SK-N-MC (cell line): ENCODE measurements at regions not wholly inside any gene's neighbourhood (a gene's known extent, or its start where the extent isn't known, plus 50 kb on each side); places are given as distances from the start of the nearest gene placed in this dataset.

ENCODE experiments used
- DNase-seq: peaks from one replicate; pipeline ENCODE4 v3.0.0-alpha.2; 2011; ENCODE audit warnings: low read depth, low spot score
- H3K27ac ChIP-seq: fragments of 200-600 bp; sonication (generic); 2 replicates; pipeline ENCODE4 v1.5.1; 2016; ENCODE audit warnings: mixed run types
- H3K36me3 ChIP-seq: fragments of 200-600 bp; sonication (generic); 2 replicates; pipeline ENCODE4 v1.6.1; 2017; ENCODE audit warnings: antibody characterized with exemption, low read length, mixed read lengths; ENCODE audit not compliant: insufficient read depth
- H3K4me3 ChIP-seq: fragments of 200-600 bp; sonication (generic); 2 replicates; pipeline ENCODE4 v1.5.1; 2016
- H3K9ac ChIP-seq: fragments of 200-600 bp; sonication (generic); 2 replicates; pipeline ENCODE4 v1.8.0; 2017; ENCODE audit warnings: mixed run types, mixed read lengths; ENCODE audit not compliant: insufficient read length
- H3K9me3 ChIP-seq: fragments of 200-600 bp; sonication (generic); 2 replicates; pipeline ENCODE4 v1.6.1; 2017; ENCODE audit warnings: low read depth, mild to moderate bottlenecking, antibody characterized with exemption, low read length, moderate library complexity, mixed read lengths
- EZH2 ChIP-seq: fragments of 200-600 bp; sonication (generic); IDR thresholded peaks from one replicate; pipeline ENCODE4 v1.6.1; 2017; ENCODE audit warnings: antibody characterized with exemption
- FOXP2 ChIP-seq: optimal IDR thresholded peaks from 2 replicates; pipeline ENCODE3; 2011; ENCODE audit warnings: mild to moderate bottlenecking, moderate library complexity; ENCODE audit not compliant: insufficient read depth; ENCODE audit errors: extremely low read length, control extremely low read depth
- POLR2AphosphoS5 ChIP-seq: IDR thresholded peaks from 2 replicates; pipeline ENCODE4 v1.6.1; 2012; ENCODE audit warnings: mild to moderate bottlenecking, low read depth, low read length, borderline replicate concordance

DNA sequence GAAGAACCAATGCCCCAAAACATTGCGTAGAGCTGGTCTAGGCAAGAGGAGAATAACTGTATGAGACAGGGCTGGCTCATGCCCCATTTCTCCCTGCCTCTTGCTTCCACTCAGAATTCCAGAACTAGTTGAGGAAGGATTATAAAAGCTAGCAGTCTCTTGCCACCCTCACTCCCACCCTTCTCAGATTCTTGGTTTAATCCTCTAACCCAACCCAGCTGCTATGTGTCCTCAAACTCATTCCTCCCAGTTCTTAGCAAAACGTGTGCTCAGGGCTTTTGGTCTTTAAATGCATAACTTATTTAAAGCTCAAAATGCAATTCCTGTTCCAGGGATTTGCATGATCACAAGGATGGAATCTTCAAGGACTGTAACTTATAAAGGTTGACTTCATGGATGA, 466.3 kb downstream of the COG6 start:
- H3K27ac ChIP-seq, result no peak overlapping the region
- DNase-seq, result no peak
- no peak overlapping the region for H3K9ac ChIP-seq
- no peaks in the 10 kb centered on the region for H3K9me3 ChIP-seq
- no peaks in the 10 kb centered on the region for H3K36me3 ChIP-seq
- H3K4me3 ChIP-seq, result no peak overlapping the region
- TF ChIP-seq EZH2 (no peak), POLR2AphosphoS5 (no peak), FOXP2 (no peak)

DNA sequence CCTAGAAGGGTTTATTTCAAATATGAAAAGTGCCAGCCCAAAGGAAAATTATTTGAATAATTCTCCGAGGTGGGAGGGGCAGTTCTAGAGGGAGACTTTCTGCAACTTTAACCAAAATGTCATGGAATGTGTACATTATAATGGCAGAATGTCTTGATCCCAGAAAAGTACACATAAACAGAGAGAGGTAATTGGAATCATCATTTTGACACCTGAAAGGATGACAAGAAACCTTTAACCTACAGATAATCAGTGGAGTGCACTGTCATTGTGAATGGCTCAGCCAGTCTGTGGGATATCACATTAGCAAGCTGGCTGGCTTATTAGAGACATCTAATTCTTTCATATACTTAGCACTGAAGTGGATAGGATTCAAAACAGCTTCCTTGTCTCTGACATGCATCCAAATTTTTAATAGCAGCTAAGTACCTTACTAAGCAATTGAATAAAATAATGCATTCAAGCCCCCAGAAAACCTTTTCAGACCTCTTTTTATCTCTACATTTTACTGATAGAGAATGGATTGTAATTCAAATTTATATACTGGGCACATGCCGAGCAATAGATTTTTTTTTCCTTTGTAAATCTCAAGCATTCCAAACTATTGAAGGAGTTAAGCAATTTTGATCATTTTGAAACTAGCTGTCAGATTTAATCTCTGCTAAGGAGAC, 468.6 kb downstream of the COG6 start:
- no peak for TF ChIP-seq FOXP2
- no peak for TF ChIP-seq EZH2
- TF ChIP-seq POLR2AphosphoS5, result no peak
- H3K9me3 ChIP-seq, result no peaks in the 10 kb centered on the region
- DNase-seq, result no peak

DNA sequence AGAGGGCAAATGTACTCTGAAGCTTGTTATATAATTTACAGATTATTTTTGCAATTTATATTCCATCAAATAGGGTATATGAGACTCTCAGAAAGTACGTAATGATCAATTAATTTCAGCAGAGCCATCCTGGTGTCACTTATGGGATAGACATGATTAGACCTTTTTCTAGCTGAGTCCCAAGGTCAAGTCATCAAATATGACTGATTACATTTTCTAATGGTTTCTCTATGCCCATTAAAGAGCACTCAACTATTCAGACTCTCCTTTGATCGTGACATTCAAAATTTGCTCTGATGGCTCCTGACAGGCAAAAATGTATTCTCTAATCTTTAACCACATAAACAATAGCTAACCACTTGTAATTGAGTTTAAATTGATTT, 469.2 kb downstream of the COG6 start:
- no peak overlapping the region for H3K4me3 ChIP-seq
- no peaks in the 10 kb centered on the region for H3K9me3 ChIP-seq
- no peaks in the 10 kb centered on the region for H3K36me3 ChIP-seq
- H3K27ac ChIP-seq, result no peak overlapping the region
- DNase-seq, result no peak
- TF ChIP-seq FOXP2 (no peak), POLR2AphosphoS5 (no peak), EZH2 (no peak)
- H3K9ac ChIP-seq, result no peak overlapping the region

More for the DNA sequence above, 468.6 kb downstream of the COG6 start:
- Histone ChIP-seq H3K4me3 (no peak overlapping the region), H3K9ac (no peak overlapping the region), H3K27ac (no peak overlapping the region), H3K36me3 (no peaks in the 10 kb centered on the region)

DNA sequence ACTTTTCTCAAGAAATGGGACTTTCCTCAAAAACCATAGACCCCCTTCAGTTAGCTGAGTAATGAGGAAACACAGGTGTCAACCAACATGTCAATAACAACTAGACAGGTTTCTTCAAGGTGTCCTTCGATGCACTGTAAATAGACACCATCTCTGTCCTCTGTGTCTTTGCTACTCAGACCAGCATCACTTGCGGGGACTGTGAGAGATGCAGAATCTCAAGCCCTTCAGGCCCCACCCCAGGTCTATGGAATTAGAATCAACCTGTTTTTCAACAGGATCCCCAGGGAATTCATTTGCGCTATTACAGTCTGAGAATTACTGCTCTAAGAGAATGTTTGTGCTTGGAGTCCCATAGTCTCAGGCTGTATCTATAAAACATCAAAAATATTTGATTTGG, 469.9 kb downstream of the COG6 start:
- TF ChIP-seq POLR2AphosphoS5 (no peak), EZH2 (no peak), FOXP2 (no peak)
- DNase-seq, result no peak
- no peaks in the 10 kb centered on the region for H3K36me3 ChIP-seq
- H3K4me3 ChIP-seq, result no peak overlapping the region
- H3K9me3 ChIP-seq, result no peaks in the 10 kb centered on the region
- no peak overlapping the region for H3K27ac ChIP-seq
- no peak overlapping the region for H3K9ac ChIP-seq

GRCh38 chr13:40126306-40127085, 471.0 kb downstream of the COG6 start:
- no peak for TF ChIP-seq FOXP2
- no peak for TF ChIP-seq POLR2AphosphoS5
- TF ChIP-seq EZH2, result no peak
- H3K9ac ChIP-seq, result no peak overlapping the region

GRCh38 chr13:40127476-40127875, 472.0 kb downstream of the COG6 start:
- Histone ChIP-seq H3K27ac (no peak overlapping the region), H3K9me3 (no peaks in the 10 kb centered on the region), H3K9ac (no peak overlapping the region), H3K36me3 (no peaks in the 10 kb centered on the region), H3K4me3 (no peak overlapping the region)
- TF ChIP-seq EZH2, result no peak
- no peak for TF ChIP-seq FOXP2
- no peak for TF ChIP-seq POLR2AphosphoS5
- no peak for DNase-seq

More at GRCh38 chr13:40126306-40127085, 471.0 kb downstream of the COG6 start:
- H3K36me3 ChIP-seq, result no peaks in the 10 kb centered on the region
- H3K27ac ChIP-seq, result no peak overlapping the region
- H3K4me3 ChIP-seq, result no peak overlapping the region
- no peaks in the 10 kb centered on the region for H3K9me3 ChIP-seq
- no peak for DNase-seq

- no peaks in the 10 kb centered on the region for H3K9me3 ChIP-seq
- no peak overlapping the region for H3K27ac ChIP-seq
- H3K4me3 ChIP-seq, result no peak overlapping the region
- no peak for DNase-seq
- no peak overlapping the region for H3K9ac ChIP-seq
- H3K36me3 ChIP-seq, result no peaks in the 10 kb centered on the region
- TF ChIP-seq FOXP2 (no peak), EZH2 (no peak), POLR2AphosphoS5 (no peak)
These were observed 472.5 kb downstream of the COG6 start for GRCh38 chr13:40127925-40128324.

DNA sequence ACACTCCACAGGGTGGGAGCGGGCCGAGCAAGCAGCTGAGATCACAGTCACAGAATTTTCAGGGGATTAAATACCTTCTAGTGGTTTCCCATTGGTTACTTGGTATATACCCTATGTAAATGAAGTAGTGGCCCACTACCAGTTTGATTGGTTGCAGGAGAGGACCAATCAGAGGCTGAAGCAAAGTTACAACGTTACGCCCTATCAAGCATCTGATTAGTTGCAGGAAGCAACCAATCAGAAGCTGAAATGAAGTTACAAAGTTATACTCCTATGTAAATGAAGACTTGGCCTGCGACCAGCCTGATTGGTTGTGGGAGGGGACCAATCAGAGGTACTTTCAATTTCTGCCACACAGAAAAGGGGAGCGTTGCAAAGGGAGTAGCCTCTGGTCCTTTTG, 474.0 kb downstream of the COG6 start:
- H3K9me3 ChIP-seq, result no peaks in the 10 kb centered on the region
- no peak overlapping the region for H3K9ac ChIP-seq
- TF ChIP-seq POLR2AphosphoS5, result no peak
- no peak for TF ChIP-seq FOXP2
- H3K4me3 ChIP-seq, result no peak overlapping the region
- no peak for DNase-seq
- no peak overlapping the region for H3K27ac ChIP-seq
- H3K36me3 ChIP-seq, result no peaks in the 10 kb centered on the region
